ENCODE measurements at regions not wholly inside any gene's neighbourhood (a gene's known extent, or its start where the extent isn't known, plus 50 kb on each side); places are given as distances from the start of the nearest gene placed in this dataset.

GRCh38 chr14:41051801-41052200 lies 554.9 kb upstream of the LRFN5 start:
- Histone ChIP-seq H3K27me3 (replicated peaks; ENCODE audit: control insufficient read depth, insufficient read depth, low read length) (no peaks in the 10 kb centered on the region), H3K4me3 (replicated peaks; ENCODE audit: low read depth, low read length) (no peak overlapping the region), H3K36me3 (ENCODE audit: control insufficient read depth, insufficient read depth, low read length) (no peaks in the 10 kb centered on the region)
- TF ChIP-seq CTCF (IDR thresholded peaks at IDR 0.05; ENCODE audit: insufficient read depth, low read length, poor library complexity, severe bottlenecking), result no peak
- DNase-seq (ENCODE audit: extremely low read depth, insufficient read length), result no peak

GRCh38 chr14:41047763-41048162 lies 558.9 kb upstream of the LRFN5 start:
- DNase-seq (ENCODE audit: extremely low read depth, insufficient read length), result no peak
- Histone ChIP-seq H3K36me3 (ENCODE audit: control insufficient read depth, insufficient read depth, low read length) (no peaks in the 10 kb centered on the region), H3K27me3 (replicated peaks; ENCODE audit: control insufficient read depth, insufficient read depth, low read length) (no peaks in the 10 kb centered on the region), H3K4me3 (replicated peaks; ENCODE audit: low read depth, low read length) (no peak overlapping the region)
- no peak for TF ChIP-seq CTCF (IDR thresholded peaks at IDR 0.05; ENCODE audit: insufficient read depth, low read length, poor library complexity, severe bottlenecking)

GRCh38 chr14:41037388-41037787 lies 569.3 kb upstream of the LRFN5 start:
- no peak for TF ChIP-seq CTCF (IDR thresholded peaks at IDR 0.05; ENCODE audit: insufficient read depth, low read length, poor library complexity, severe bottlenecking)

GRCh38 chr14:41034969-41035368 lies 571.7 kb upstream of the LRFN5 start:
- no peak for TF ChIP-seq CTCF (IDR thresholded peaks at IDR 0.05; ENCODE audit: insufficient read depth, low read length, poor library complexity, severe bottlenecking)
- Histone ChIP-seq H3K27me3 (replicated peaks; ENCODE audit: control insufficient read depth, insufficient read depth, low read length) (no peaks in the 10 kb centered on the region), H3K4me3 (replicated peaks; ENCODE audit: low read depth, low read length) (no peak overlapping the region), H3K36me3 (ENCODE audit: control insufficient read depth, insufficient read depth, low read length) (no peaks in the 10 kb centered on the region)
- no peak for DNase-seq (ENCODE audit: extremely low read depth, insufficient read length)

More at GRCh38 chr14:41037388-41037787, 569.3 kb upstream of the LRFN5 start:
- no peak for DNase-seq (ENCODE audit: extremely low read depth, insufficient read length)
- no peaks in the 10 kb centered on the region for H3K36me3 ChIP-seq (ENCODE audit: control insufficient read depth, insufficient read depth, low read length)
- no peak overlapping the region for H3K4me3 ChIP-seq (replicated peaks; ENCODE audit: low read depth, low read length)
- no peaks in the 10 kb centered on the region for H3K27me3 ChIP-seq (replicated peaks; ENCODE audit: control insufficient read depth, insufficient read depth, low read length)

- TF ChIP-seq CTCF (IDR thresholded peaks at IDR 0.05; ENCODE audit: insufficient read depth, low read length, poor library complexity, severe bottlenecking), result no peak
- Histone ChIP-seq H3K27me3 (replicated peaks; ENCODE audit: control insufficient read depth, insufficient read depth, low read length) (no peaks in the 10 kb centered on the region), H3K4me3 (replicated peaks; ENCODE audit: low read depth, low read length) (no peak overlapping the region), H3K36me3 (ENCODE audit: control insufficient read depth, insufficient read depth, low read length) (no peaks in the 10 kb centered on the region)
- DNase-seq (ENCODE audit: extremely low read depth, insufficient read length), result no peak
These were observed 583.7 kb upstream of the LRFN5 start for GRCh38 chr14:41022932-41023331.

GRCh38 chr14:41016213-41016612 lies 590.5 kb upstream of the LRFN5 start:
- Histone ChIP-seq H3K27me3 (replicated peaks; ENCODE audit: control insufficient read depth, insufficient read depth, low read length) (no peaks in the 10 kb centered on the region), H3K4me3 (replicated peaks; ENCODE audit: low read depth, low read length) (no peak overlapping the region), H3K36me3 (ENCODE audit: control insufficient read depth, insufficient read depth, low read length) (no peaks in the 10 kb centered on the region)
- no peak for TF ChIP-seq CTCF (IDR thresholded peaks at IDR 0.05; ENCODE audit: insufficient read depth, low read length, poor library complexity, severe bottlenecking)
- no peak for DNase-seq (ENCODE audit: extremely low read depth, insufficient read length)

All from GM06990 (cell line).